HG03558 (cell line): ENCODE measurements at regions not wholly inside any gene's neighbourhood (a gene's known extent, or its start where the extent isn't known, plus 50 kb on each side); places are given as distances from the start of the nearest gene placed in this dataset.

Experiments
- ATAC-seq: cut with Tn5 transposase; IDR thresholded peaks from one replicate; pipeline ENCODE4 v1.9.1; 2021; ENCODE audit warnings: moderate number of reproducible peaks; ENCODE audit not compliant: unreplicated experiment; ENCODE audit errors: extremely low read depth

DNA sequence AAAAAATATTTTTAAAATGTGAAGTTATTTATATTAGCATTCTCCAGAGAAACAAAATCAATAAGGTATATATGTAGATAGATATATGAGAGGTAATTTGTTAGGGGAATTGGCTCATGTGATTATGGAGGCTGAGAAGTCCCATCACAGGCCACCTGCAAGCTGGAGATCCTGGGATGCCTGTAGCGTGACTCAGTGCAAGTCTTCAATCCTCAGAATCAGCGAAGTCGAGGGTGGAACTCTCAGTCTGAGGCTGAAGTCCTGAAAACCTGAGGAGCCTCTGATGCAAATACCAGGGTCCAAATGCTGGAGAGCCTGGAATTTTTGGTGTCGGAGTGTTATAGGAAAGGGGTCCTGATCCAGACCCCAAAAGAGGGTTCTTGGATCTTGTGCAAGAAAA is 658.5 kb downstream of the USP25 start:
- ATAC-seq, result no peak

- no peak for ATAC-seq
Observed at GRCh38 chr21:16388911-16389560, 659.3 kb downstream of the USP25 start.

DNA sequence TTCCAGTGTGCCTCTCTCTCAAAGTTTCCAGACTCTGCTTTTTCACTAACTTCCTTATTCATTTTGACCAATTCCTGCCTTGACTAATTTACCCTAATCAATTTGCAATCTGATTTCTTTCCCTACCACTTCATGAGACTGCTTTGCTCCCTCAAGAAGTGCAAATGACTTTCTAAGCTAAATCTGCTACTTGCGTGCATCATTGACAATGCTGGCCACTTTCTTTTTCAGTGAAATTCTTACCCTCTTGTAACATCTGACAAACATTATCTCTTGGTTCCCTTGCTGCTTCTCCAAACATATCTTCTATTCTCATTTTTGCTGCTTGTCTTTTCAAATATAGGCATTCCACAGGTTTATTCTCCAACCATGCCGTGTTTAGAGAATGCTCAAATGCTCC is 659.9 kb downstream of the USP25 start:
- ATAC-seq, result no peak

GRCh38 chr21:16395285-16395684 is 665.5 kb downstream of the USP25 start:
- ATAC-seq, result no peak

DNA sequence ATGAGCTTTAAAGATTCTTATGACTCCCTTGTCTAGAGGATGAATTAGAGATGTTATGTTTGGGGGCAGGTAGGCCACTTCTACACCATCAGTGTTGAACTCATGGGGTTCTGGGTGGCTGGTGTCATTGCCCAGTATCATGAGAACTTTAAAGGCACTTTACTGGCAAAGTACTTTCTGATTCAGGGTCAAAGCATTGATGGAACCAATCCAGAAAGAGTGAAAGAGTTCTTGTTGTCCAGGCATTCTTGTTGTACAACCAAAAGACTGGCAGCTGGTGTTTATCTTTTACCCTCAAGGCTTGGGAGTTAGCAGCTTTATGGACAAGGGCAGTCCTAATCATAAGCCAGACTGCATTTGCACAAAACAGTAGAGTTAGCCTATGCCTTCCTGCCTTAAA is 673.0 kb downstream of the USP25 start:
- no peak for ATAC-seq

DNA sequence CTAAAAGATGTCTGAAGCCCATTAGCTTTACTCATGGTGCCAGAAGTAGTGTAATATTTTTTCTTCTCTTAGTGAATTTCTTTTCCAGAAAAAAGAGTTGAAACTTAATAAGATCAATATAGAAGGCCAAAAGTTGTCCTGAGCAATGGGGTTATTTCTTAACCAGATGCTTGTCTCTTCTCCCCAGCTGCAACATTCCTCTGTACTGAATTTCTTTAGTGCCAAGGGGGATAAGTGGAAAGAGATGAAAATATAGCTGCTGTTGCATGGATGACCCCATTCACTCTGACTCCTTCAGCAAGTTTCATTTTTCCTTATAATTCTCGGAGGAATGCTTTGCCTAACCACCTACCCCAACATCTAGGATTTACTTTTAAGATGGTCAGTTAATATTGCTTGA is 675.0 kb downstream of the USP25 start:
- ATAC-seq, result no peak

GRCh38 chr21:16406355-16406754 is 676.6 kb downstream of the USP25 start:
- ATAC-seq, result no peak

DNA sequence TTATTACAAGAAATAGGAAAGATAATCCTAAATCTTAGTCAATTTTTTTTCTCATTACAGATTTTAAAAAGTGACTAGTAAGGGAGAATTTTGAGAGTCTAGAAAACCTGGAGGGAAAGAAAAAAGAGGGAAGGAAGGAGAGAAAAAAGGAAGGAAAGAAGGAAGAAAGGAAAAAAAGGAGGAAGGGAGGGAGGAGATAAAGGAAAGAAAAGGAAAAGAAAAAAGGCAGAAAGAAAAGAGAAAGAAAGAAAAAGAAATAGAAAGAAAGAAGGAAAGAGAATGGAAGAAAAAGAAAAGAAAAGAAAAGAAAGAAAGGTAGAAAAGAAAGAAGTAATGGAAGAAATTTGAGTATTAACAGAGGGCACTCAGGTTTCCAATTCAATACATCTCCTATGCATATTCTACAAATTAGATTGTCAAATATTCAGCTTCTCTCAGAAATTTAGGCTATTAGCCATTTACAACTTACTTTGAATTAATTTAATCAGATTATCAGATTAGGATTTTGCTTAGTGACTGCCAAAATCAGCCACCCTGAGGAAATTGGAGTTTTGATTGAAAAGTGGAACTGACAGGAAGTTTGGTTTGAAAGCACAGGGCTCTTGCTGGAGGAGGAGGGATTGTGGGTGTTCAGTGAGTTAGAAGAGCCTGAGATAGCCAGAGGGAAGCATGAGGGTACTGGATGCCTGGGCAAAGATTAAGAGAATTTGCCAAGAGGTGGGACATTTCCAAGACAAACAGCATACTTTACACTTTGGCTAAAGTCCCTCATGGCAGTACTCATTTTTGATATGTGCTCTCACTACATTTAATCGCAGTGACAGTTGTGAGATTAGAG is 677.8 kb downstream of the USP25 start:
- no peak for ATAC-seq

- no peak for ATAC-seq
Observed at GRCh38 chr21:16408280-16408679, 678.5 kb downstream of the USP25 start.

DNA sequence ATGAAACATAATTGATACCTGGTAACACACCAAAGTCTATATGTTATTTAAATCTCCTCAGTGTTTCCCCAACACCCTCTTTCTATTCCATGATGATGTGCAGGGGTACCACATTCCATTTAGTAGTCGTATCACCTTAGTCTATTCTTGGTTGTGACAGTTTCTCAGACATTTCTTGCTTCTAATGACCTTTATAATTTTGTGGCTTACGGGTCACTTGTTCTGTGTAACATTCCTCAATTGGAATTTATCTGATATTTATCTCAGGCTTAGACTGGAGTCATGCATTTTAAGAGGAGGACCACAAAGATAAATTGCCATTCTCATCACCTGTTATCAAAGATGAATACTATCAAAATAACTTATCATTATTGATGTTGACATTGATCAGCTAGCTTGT is 679.6 kb downstream of the USP25 start:
- ATAC-seq, result no peak

GRCh38 chr21:16418226-16418625 is 688.4 kb downstream of the USP25 start:
- ATAC-seq, result no peak

DNA sequence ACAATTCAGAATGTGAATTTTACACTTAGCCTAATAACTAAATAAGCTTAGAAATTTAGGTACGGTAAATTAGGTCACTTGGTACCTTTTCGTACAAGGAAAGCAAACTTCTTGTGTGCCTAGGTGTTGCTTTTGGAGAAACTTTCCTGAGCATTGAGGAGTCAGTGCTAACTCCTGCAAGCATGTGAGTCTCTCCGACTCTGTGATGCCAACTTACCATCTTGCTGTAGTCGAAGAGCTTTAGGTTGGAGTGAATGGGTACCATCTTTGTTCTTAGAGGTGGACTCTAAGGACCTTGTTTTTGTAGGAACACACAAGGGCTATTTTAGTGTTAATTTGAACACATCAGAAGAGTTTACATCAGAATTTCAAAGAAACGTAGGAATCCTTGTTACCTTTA is 688.9 kb downstream of the USP25 start:
- no peak for ATAC-seq

DNA sequence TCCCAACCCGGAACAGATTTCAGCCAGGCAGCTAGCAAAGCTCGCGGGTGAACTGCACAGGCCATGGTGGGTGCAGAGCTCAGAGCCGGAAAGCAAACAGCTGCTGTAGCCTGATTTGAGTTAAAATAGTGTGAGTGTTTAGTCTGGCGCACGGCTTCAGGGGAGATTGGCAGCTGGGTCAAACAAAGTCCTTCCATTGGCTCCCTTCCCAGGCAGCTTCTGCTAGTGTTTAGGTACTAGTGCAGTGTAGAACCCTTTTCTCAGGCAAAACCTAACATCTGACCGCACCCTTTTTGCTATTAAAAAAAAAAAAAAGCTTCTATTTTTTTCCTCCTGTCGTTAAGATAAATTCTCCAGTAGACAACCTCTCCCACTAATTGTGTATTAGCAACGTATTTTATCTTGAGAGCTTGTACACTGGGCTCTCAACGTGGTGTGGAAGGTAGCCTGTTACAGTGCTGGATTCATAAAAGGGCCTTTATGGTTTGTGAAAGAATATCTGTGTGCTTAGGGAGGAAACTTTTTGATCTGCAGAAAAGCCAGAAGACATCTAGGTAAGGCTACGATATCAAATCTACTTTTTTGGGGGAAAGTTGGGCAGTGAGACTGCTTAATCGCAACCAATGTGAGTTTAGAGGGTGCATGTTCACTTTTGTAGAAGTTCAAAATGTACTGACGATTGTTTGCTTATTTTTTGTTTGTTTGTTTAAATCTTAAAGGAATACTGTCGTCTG is 689.6 kb downstream of the USP25 start:
- ATAC-seq, result no peak

- ATAC-seq, result no peak
Observed at GRCh38 chr21:16420031-16420724, 690.4 kb downstream of the USP25 start.

GRCh38 chr21:16421007-16421406 is 691.2 kb downstream of the USP25 start:
- ATAC-seq, result no peak

- ATAC-seq, result no peak
Observed at GRCh38 chr21:16421965-16422364, 692.2 kb downstream of the USP25 start.

- ATAC-seq, result no peak
Observed at GRCh38 chr21:16422702-16423101, 692.9 kb downstream of the USP25 start.

DNA sequence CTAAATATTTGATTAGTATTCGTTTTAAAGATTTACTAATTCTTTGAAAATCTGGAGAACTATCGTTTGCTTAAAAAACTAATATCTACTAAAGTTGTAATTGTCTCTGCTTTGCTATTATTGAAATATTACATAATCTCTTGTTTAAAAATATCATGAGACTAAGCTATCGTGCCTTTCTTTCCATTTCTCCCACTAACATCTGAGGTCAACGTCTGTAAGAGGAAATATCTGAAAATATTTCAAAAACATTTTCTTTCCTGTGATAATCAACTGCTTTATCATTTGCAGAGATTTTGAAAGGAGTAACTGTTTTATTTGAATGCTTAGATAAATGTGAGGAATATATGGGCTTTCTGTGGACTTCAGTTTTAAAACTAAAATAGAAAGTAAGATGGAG is 694.1 kb downstream of the USP25 start:
- no peak for ATAC-seq

GRCh38 chr21:16424331-16424751 is 694.6 kb downstream of the USP25 start:
- no peak for ATAC-seq

DNA sequence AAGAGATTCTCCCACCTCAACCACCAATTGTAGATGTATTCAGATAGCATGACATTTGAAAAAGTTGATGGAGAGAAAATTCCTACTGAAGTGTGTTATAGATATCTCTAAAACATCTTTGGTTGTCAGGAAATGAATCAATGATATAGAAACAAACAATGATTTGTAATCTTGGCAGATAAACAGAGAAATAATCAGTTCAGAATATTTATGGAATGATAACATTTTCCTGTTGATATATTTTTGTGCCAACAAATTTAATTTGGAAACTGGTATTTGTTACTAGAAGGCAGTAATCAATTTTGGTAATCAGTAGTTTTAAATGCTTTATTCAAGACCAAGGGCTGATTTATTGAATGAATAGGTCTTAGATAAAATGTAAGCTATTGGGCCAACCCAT is 695.6 kb downstream of the USP25 start:
- ATAC-seq, result no peak

DNA sequence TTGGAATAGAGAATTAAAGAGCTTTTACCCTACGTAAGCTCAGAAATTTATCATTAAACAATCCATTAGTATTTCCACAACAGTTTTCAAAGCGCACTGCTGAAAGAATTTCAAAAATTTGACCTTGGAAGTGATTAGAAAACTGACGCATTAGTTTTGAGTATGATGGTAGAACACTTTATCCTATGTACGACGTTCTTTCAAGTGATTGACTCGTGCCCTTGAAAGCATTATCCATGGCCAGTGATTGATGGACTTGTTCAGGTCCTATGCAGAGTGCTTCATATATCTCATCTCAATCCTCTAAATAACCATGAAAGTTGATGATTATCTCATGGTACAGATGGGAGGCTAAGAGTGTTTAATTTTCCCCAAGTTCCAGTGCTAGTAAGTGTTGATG is 697.2 kb downstream of the USP25 start:
- ATAC-seq, result no peak
